ENCODE measurements at regions not wholly inside any gene's neighbourhood (a gene's known extent, or its start where the extent isn't known, plus 50 kb on each side); places are given as distances from the start of the nearest gene placed in this dataset.

- DNase-seq: no peak
These were observed 257.3 kb upstream of the NEIL3 start for GRCh38 chr4:177052211-177052934.

- DNase-seq: no peak
These were observed 252.5 kb upstream of the NEIL3 start for GRCh38 chr4:177057186-177057585.

GRCh38 chr4:177064116-177064515 lies 245.6 kb upstream of the NEIL3 start:
- DNase-seq: no peak

GRCh38 chr4:177064729-177065394 lies 244.8 kb upstream of the NEIL3 start:
- DNase-seq: no peak

DNA sequence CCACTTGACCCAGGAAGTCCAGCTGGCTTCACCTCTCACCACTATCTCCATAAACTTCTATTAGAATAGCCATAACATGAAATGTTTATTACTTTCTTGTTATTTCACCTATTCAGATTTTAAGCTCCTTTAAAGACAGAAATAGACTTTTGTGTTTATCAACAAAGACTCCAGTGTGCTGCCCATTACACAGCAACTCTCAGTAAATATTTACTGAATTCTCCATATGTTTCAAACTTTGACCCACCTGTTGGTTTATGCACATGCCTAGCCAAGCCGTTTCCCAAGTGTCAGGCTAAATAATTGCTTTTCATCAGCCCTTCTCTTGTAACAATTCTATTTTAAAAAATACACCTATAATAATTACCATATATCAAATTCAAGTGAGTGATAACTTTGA lies 242.9 kb upstream of the NEIL3 start:
- no peak for DNase-seq

DNA sequence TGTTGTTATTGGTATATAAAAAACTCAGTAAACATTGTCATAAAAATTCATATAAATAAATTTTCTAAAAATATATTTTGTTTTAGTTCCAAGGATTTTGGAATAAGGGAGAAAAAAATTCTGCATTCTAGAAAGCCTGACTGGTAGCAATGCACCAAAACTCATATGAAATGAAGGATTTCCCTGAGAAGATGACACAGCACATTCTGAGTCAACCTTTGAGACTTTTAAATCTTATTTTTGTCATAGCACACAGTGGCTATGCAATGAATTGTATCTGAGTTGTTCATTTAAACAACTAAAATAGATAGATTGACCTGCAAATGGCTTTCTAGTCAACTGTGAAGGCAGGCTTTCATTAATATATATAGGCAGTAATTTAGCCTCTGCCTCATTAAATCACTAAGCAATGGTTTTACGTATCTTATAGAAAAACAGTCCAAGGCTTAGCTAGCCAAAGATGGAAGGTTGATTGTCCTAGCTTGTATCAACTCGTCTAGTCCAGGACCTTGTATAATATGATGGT lies 239.1 kb upstream of the NEIL3 start:
- DNase-seq: no peak

GRCh38 chr4:177077095-177077971 lies 232.3 kb upstream of the NEIL3 start:
- DNase-seq: no peak

DNA sequence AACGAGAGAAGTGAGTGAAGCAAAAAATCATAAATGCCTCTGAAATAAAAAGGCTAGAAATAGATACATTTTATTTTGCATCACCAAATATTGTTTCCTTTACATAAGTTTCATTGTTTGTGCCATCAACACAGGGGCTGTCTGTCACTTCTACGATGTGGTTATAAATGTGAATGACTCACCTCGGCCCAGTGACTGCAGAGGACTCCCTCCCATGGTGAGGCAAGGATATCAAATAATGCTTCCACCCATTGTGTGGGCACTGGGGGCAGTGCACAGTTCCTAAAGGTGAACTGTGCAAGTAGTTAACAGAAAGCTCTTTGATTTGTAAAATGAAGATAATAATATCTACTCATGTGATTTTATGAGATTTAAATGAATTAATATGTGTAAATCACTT lies 230.3 kb upstream of the NEIL3 start:
- no peak for DNase-seq

GRCh38 chr4:177080388-177080787 lies 229.3 kb upstream of the NEIL3 start:
- DNase-seq: no peak

GRCh38 chr4:177087060-177087459 lies 222.6 kb upstream of the NEIL3 start:
- no peak for DNase-seq

DNA sequence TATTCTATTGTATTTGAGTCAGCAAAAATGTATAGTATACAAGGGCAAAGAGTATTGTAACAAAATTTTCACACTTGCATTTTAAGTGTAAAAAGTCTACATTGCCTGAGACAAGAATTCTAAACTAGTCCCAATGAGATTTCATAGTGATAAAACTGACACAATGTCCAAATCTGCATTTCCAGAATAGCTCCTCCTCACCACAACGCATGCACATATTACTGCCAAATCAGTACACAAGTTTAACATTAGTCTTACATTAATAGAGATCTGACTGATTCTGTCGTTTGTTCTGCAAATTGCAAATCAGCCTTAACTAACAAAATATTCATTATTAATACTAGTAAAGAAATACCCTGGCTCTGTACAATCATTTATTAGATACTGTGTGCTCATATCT lies 222.2 kb upstream of the NEIL3 start:
- DNase-seq: no peak

- no peak for DNase-seq
These were observed 218.2 kb upstream of the NEIL3 start for GRCh38 chr4:177091515-177091914.

- DNase-seq: no peak
These were observed 216.9 kb upstream of the NEIL3 start for GRCh38 chr4:177092807-177093206.

DNA sequence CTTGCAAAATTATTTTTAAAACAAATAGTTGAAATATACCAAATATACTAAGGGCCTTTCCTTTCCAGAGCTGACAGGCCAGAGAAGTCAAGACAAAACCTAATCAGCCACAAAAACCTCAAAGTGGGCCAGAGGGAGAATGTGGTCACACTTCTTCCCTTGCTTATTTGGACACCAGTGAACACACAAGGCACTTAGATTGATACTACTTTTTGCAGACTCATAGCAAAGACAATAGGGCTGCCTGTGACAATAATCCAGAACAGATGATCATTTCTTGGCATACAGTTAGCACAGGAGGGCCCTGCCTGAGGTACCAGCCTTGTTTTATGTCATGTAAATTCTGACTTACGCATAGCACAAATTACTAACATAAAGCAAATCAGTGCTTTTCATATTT lies 215.7 kb upstream of the NEIL3 start:
- no peak for DNase-seq

DNA sequence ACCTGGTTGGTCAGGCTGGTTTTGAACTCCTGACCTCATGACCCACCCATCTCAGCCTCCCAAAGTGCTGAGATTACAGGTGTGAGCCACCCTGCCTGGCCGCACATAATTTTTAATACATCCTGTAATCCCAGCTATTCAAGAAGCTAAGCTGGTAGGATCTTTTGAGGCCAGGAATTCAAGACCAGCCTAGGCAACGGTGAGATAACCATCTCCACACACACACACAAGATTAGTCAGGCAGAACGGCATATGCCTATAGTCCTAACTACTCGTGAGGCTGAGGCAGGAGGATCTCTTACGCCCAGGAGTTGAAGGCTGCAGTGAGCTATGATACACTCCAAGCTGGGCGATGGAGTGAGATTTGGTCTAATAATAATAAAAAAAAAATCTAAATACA lies 212.4 kb upstream of the NEIL3 start:
- DNase-seq: no peak

DNA sequence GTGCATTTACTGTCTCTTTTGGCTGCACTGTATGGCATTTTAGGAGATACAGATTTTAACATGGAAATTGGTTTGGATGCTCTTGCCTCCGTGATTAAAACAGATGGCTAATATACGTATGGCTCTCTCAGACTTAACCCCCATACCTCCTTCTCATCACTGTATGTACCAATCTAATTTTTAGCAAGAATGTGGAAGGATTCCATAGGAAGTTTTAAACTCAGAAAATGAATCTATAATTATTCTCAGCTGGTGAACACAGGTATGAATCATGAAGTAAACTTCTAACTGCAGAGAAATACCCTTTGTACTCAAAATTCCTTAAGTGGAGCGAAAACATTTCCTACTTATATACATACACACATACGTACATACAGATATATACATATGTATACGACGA lies 210.5 kb upstream of the NEIL3 start:
- no peak for DNase-seq

DNA sequence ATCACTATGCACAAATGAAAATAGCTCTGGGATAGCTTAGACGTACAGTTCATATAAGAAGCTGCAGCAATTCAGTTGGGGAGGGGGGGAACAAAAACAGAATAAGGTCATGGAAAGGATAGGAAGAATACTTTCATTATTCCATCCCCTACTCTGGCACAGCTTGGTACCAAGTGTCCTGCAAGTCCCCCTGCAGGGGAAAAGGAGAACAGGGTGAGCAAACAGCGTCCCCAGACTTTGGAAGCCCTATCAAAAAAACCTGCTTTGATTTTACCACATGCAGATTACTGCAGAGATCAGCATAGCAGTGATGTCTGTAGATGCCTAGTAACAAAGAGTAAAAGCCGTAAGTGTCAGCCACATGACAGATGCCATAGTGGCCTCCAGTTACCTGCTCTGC lies 209.4 kb upstream of the NEIL3 start:
- no peak for DNase-seq

DNA sequence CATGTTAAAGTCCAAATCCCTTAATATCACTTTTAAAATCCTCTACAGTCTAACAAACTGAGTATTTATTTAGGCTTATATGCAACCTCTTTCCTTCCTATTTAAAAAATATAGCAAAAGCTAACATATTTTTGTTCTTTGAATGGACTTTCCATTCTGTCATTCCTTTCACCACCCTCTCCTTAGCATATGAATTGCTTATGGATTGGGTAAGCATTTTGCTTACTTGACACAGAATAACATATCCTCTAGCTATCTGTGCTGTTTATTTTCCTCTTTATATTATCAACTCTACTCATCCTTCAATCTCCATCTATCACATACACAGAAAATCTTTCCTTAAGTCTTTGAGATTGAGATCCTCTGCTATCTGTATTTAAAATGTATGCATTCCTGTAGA lies 206.1 kb upstream of the NEIL3 start:
- no peak for DNase-seq

DNA sequence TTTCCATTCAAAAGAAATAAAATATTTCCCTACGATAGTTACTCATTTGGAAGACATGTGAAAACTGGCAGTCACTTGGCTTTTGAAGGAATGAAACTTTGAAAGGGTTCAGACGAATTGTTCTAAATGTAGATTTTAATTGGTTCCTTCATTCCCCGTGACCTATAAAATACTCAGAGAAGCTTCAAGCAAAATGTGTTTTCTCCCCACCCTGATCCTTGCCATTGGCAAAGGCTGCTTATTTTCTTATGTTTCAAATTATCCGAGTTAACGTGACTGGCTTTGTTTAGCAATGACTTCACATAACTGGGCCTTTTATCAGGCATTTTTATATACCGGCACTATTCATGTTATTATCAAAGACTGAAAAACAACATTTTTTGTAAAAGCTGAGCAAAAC lies 204.1 kb upstream of the NEIL3 start:
- no peak for DNase-seq

DNA sequence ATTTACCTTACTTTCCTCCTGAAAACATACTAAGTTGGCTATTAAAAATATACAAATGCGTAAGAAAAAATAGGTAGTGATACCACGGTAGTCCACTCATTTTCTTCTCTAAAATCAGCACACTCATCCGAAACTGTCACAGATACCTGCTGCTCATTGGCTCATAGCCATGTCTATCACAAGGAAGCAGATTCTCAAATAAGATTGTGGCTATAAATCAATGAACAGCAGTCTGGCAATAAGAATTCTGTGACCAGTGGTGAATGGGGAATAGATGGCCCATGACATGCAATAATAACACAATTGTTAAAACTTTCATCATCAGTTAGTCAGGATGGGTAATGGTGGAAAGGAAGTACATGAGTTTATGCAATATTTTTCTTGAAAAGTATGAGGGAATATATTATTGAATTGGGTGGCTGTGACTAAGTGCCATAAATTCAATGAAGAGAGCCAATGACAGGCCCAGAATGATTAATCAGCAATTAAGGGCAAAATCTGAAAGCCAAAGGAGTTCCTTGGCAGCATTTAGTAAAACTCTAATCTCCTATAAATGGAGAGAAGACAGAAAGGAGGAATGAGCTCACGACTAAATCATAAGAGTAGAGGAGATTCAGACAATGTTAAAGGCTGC lies 202.3 kb upstream of the NEIL3 start:
- no peak for DNase-seq

DNA sequence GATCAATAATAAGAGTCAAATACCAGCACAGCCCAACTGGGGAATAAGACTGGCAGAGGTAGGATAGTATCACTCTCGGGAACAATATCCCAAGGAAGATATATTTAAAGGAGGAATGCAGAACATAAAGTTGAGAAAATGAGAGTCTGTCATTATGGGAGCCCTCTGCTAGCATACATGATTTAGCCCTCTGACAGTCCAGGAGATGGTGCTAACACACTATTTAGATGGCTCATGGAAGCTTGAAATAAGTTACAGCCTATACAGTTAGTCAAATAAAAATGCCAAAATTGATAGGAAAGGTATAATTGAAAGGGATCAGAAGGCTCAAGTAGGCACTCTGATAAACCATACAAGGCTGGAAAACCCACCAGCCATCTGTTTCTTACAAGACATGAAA lies 201.0 kb upstream of the NEIL3 start:
- no peak for DNase-seq

- no peak for DNase-seq
These were observed 199.9 kb upstream of the NEIL3 start for GRCh38 chr4:177109769-177110168.

DNA sequence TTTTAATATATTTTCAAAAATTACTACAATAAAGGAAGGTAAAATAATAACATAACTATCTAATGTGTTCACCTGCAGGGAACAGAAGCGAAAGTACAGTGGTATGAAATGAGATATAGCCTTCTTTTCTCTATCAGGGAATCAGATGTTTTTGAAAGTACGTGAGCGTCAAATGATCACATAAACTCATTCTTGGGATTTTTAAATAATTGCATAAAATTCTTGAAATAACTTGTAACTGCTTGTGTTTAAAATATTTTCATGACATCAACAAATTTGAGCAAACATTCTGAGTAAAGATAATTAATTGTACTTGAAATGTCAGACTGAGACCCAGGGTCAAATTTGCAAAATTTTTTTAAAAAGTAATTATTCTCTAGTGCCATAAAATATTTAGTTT lies 193.5 kb upstream of the NEIL3 start:
- DNase-seq: no peak
